ENCODE measurements at regions not wholly inside any gene's neighbourhood (a gene's known extent, or its start where the extent isn't known, plus 50 kb on each side); places are given as distances from the start of the nearest gene placed in this dataset.
"Not testable (repeated sequence)": the region's sequence is repeated elsewhere in the genome, so short reads cannot be mapped to it uniquely, and the experiment has no call there.

DNA sequence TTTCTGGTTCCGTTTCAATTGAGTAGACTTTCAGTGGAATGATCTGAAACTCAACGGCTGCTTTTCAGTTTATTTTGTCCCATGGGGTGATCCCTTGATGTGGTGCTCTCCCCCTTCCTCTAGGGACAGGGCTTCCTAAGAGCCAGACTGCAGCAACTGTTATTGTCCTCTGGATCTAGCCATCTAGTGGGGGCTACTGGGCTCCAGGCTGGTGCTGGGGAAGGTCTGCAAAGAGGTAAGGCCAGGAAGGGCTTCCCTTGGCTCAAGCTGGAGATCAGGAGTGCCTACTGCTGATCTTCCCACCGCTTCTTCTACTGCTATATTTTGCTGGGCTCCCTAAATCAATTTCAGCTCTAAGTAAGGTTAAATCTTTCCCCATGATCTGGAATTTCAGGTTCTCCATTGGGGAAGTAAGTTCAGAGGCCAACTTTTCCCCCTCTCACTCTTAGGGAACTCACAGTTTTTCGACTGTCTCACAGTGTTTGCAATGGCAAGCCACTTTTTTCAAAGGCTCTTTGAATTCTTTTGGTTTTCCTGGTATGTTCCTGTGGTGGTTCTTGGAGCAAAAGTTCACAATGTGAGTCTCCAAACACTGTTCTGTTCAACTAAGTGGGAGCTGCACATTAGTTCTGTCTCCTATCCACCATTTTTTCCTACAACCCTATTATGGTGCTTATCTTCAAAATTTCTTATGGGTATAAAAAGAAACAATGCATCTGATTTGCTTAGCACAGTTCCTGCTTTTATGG is 286.2 kb upstream of the EXOC2 start:
- TF ChIP-seq, protein P1, sequence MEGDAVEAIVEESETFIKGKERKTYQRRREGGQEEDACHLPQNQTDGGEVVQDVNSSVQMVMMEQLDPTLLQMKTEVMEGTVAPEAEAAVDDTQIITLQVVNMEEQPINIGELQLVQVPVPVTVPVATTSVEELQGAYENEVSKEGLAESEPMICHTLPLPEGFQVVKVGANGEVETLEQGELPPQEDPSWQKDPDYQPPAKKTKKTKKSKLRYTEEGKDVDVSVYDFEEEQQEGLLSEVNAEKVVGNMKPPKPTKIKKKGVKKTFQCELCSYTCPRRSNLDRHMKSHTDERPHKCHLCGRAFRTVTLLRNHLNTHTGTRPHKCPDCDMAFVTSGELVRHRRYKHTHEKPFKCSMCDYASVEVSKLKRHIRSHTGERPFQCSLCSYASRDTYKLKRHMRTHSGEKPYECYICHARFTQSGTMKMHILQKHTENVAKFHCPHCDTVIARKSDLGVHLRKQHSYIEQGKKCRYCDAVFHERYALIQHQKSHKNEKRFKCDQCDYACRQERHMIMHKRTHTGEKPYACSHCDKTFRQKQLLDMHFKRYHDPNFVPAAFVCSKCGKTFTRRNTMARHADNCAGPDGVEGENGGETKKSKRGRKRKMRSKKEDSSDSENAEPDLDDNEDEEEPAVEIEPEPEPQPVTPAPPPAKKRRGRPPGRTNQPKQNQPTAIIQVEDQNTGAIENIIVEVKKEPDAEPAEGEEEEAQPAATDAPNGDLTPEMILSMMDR (IDR thresholded peaks at IDR 0.05; ENCODE audit: extremely low read depth, insufficient read depth, missing control alignments), result no peak
- DNase-seq (ENCODE audit: low spot score), result no peak
- in situ Hi-C loops (cut with MboI; ENCODE audit: low pct_unique_long_range_greater_than_20kb, low sequenced_read_pairs, unreplicated experiment), result no loop called here

DNA sequence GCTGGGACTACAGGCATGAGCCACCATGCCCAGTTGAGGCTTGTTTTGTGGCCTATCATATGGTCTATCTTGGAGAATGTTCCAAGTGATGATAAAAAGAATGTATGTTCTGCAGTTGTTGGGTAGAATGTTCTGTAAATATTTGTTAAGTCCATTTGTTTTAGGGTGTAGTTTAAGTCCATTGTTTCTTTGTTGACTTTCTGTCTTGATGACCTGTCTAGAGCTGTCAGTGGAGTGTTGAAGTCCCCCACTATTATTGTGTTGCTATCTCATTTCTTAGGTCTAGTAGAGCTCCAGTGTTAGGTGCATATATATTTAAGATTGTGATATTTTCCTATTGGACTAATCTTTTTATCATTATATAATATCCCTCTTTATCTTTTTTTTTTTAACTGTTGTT is 284.3 kb upstream of the EXOC2 start:
- in situ Hi-C loops (cut with MboI; ENCODE audit: low pct_unique_long_range_greater_than_20kb, low sequenced_read_pairs, unreplicated experiment); DNase-seq (ENCODE audit: low spot score): not testable (repeated sequence)

DNA sequence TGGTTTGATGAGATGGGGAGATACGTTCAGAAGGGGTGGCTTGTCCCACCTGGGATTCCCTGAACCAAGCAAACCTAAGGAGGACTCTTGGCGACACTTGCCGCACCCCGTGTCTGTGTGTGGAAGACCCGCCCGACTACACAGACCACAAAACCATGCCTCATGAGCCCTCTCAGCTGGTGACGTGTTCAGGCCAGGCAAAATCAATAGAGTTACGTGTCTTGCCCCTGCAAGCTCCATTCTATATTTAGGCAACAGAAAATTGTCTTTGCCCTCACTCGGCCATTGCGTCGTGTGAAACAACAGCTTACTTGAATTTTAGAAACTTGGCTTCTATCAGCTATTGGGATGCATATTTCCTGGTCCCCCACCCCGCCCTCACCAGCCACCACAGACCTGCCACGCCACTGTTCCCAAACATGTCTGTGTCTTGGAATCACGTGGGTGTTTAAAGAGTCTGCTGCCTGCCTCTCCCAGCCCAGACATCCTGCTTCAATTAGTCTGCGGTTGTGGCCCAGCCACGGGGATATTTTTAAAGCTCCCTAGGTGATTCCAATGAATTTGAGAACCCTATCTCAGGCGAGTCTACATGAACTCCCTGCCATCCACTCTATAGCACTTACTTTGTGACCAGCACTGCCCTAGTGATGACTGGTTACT is 279.2 kb upstream of the EXOC2 start:
- DNase-seq (ENCODE audit: low spot score), result no peak

DNA sequence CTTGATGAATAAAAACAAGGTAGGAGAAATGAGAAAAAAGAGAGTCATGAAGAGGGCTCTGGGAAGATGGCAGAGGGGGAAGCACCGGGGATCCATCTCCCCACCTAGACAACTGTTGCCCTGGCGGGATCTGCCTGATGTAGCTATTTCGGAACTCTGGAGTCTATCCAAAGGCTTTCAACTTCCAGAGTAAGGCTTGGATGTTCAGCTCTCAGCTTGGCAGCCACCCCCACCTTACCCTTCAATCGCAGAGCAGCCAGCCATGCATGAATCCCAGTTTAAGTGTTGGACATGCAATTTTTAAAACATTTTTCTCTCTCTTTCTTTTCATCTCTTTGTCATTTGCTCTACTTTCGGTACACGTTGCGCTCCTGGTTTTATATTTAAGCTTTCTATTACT is 275.9 kb upstream of the EXOC2 start:
- in situ Hi-C loops (cut with MboI; ENCODE audit: low pct_unique_long_range_greater_than_20kb, low sequenced_read_pairs, unreplicated experiment), result no loop called here
- TF ChIP-seq, protein P1 (IDR thresholded peaks at IDR 0.05; ENCODE audit: extremely low read depth, insufficient read depth, missing control alignments), result no peak

More for the DNA sequence above, 279.2 kb upstream of the EXOC2 start:
- in situ Hi-C loops (cut with MboI; ENCODE audit: low pct_unique_long_range_greater_than_20kb, low sequenced_read_pairs, unreplicated experiment), result no loop called here
- TF ChIP-seq, protein P1 (IDR thresholded peaks at IDR 0.05; ENCODE audit: extremely low read depth, insufficient read depth, missing control alignments), result no peak

DNA sequence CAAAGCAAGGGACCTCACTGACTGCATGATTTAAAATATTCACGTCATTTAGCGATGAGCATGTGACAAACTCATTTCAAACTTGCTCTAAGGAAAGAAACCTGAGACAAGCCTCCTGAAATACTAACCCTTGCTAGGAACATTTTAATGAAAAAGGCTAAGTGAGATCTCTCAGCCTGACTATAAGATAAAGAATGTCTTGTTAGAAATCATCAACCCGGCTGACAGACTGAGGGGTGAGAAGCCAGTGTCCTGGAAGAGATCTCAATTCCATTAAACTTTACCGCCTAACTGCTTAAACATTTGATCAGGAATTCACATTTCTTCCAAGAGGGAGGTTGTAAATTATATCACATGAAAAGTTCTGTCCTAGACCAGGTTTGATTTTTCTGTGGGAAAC is 274.8 kb upstream of the EXOC2 start:
- no peak for DNase-seq (ENCODE audit: low spot score)
- in situ Hi-C loops (cut with MboI; ENCODE audit: low pct_unique_long_range_greater_than_20kb, low sequenced_read_pairs, unreplicated experiment), result no loop called here
- TF ChIP-seq, protein P1 (IDR thresholded peaks at IDR 0.05; ENCODE audit: extremely low read depth, insufficient read depth, missing control alignments), result no peak

More for the DNA sequence above, 275.9 kb upstream of the EXOC2 start:
- DNase-seq (ENCODE audit: low spot score), result no peak

DNA sequence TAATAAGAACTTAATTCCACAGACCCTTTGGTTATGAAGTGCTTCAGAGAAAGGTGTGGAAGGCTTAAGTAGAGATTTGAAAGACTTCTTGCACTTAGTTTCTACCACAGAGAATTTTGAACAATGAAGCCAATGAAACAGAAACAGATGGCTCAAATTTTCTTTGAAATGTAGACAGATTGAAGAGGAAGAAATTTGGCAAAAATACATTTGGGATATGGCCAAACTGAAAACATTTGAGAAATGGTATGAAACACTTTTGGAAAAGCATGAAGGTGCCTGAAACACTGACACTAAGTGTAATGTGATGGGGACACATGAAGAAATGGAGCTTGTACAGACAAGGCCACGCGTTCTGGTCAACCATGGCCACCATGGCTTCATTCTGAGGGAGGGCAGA is 272.4 kb upstream of the EXOC2 start:
- no peak for DNase-seq (ENCODE audit: low spot score)
- TF ChIP-seq, protein P1 (IDR thresholded peaks at IDR 0.05; ENCODE audit: extremely low read depth, insufficient read depth, missing control alignments), result no peak
- in situ Hi-C loops (cut with MboI; ENCODE audit: low pct_unique_long_range_greater_than_20kb, low sequenced_read_pairs, unreplicated experiment), result no loop called here

DNA sequence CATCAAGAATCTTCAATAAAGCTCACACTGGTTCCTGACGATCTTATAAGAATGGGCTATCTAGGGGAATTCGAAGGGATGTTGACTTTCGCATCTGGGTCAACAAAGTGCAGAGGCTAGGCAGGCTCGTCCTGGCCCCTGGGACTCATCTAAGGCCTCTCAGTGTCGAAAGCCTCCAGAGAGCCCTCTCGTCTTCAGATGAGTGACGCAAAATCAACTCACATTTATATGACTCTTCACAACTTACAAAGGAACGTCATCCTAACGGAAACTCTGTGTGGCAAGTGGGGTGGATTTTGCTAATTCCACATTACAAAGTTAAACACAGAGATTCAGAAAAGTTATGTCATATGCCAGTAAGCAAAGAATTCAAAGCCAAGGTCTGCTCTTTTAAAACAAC is 270.5 kb upstream of the EXOC2 start:
- TF ChIP-seq, protein P1 (IDR thresholded peaks at IDR 0.05; ENCODE audit: extremely low read depth, insufficient read depth, missing control alignments), result no peak
- DNase-seq (ENCODE audit: low spot score), result no peak
- in situ Hi-C loops (cut with MboI; ENCODE audit: low pct_unique_long_range_greater_than_20kb, low sequenced_read_pairs, unreplicated experiment), result no loop called here
